H4 (cell line): ENCODE measurements at regions not wholly inside any gene's neighbourhood (a gene's known extent, or its start where the extent isn't known, plus 50 kb on each side); places are given as distances from the start of the nearest gene placed in this dataset.

Experiments used
- DNase-seq: peaks from one replicate; pipeline ENCODE4 v3.0.0-alpha.2; 2015; ENCODE audit warnings: low spot score

DNA sequence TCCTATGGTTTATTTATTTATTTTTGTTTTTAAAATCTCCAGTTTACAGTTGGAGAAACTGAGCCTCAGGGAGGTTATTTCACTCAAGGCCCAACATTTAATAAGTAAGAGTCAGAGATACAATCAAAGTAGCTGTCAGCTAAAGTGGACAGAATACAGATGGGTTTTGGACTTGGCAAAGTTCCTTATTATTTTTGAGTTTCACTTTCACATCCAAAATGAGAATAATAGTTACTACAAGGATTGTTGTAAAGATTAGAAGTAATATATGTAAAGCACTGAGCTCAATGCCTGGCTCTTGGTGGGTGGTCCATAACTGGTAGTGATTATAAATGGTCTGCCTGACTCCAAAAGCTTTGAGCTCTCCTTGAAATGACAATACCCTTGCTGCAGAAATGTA lies 87.5 kb upstream of the SESN3 start:
- no peak for DNase-seq

DNA sequence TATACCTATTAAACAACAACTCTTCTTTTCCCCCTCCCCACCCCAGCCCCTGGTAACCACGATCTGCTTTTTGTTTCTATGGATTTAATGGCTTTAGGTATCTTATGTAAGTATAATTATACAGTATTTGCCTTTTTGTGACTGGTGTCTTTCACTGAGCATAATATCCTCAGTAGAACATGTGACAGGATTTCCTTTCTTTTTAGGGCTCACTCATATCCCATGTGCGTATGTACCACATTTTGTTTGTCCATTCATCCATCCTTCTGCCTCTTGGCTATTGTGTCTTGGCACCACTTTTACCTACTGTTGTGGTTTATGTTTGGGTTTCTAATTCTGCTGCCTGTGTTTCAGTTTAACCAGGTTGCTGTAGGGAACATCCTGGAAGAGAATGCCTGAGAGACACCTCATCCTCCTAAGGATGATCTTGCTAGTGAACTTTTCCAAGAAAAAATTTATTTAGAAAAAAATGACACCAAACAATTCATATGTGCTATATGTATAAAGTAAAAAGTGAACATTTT lies 77.6 kb upstream of the SESN3 start:
- DNase-seq: no peak

DNA sequence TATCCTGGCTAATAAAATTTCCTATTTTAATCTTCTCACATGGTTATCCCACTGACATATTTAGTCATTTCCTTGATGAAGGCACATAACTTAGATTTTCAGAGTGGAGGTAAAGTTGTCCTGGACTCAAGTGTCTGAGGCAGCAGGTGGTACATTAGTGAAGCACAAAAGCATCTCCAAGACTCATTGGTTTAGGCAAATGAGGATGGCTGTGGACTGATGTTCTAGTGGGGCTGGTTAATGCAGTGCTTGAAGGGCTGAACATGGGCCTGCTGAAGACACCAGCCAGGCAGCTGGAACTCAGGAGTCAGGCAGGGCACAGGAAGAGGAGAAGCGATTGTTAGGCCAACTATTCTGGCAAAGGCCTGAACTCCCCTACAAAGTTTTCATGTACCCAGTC lies 76.3 kb upstream of the SESN3 start:
- DNase-seq: no peak

DNA sequence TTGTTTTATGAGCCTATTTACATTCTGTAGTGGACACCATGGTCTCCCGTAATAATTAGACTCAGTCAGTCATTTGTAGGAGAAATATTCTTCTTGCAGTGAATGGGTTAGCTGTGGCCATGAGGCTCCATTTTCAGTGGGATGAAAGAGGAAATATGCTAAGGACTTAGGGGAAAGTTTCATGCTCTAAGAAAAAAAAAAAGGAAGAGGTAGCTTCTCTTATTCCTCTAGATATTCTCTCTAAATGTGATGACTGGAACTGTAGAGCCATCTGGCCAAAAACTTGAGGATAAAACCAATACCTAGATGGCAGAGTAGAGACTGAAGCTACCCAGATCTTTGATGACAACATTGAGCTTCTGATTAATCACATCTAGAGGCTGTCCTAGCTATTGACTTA lies 75.8 kb upstream of the SESN3 start:
- DNase-seq: no peak

DNA sequence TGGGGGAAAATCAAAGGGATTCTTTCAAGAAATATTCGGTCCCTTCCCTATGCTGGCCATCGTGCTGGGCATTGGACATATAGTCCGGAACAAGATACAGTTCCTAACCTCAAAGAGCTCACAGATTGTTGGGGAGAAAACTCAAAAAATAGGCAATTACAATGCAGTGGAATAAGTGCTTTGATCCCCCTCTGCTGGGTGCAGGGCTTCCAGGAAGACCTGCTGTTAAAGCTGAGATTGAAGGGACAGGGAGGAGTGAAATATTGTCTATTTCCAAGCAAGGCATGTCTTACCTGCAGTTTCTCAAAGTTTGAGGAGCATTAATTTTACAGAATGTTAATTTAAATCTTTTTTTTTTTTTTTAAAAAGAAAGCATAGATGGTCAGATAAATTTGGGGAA lies 75.1 kb upstream of the SESN3 start:
- no peak for DNase-seq

DNA sequence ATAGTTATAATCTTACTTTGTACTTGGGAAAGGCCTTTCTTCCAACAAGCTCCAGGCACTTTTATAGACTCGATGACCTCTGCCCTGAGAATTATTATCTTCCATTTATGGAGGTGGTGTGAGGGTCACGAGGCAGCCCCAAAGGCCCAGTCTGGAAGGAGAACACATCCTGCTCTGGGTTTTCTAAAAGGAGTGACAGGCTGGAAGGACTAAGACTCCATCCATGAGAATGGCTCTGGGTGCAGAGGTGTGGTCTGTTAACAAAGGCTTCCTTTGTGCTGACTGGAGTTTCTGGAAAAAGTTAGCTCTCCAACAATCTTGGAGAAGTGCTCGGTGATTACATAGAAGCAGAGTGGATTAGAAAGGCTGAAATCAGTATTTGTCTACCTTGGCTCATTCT lies 74.7 kb upstream of the SESN3 start:
- no peak for DNase-seq

DNA sequence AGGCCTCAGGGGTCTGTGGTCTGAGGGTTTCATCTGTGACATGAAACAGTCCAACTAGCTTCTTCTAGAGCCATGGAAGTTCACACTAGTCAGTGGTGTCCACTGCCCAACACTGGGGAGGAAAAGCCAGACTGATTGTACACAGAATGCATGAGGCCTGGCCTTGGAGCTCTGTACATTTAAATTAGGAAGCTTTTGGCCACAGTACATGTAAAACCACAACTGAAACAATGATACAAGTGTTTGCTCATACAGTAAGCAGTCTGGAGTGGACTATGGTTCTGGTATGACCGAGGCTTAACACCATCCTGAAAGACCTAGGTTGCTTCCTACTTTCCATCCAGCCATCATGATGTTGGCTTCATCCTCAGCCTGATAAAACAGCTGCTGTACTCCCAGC lies 73.8 kb upstream of the SESN3 start:
- no peak for DNase-seq

DNA sequence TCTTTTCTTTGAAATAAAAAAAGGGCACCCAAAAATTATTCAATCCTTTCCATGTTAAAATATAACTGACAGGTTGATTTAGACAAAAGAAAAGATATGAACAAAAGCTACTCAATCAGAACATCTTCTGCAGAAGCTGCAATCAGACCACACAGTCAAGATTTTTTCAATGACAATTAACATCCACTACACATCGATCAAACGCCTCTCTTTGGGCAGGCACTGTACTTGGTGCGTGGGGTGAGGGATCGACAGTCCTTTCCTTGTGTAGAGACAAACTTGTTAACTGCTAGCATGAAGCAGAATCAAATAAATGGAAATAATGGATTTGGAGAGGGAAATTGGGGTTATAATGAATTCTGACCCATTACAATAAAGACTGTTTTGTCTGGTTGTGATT lies 71.2 kb upstream of the SESN3 start:
- no peak for DNase-seq

DNA sequence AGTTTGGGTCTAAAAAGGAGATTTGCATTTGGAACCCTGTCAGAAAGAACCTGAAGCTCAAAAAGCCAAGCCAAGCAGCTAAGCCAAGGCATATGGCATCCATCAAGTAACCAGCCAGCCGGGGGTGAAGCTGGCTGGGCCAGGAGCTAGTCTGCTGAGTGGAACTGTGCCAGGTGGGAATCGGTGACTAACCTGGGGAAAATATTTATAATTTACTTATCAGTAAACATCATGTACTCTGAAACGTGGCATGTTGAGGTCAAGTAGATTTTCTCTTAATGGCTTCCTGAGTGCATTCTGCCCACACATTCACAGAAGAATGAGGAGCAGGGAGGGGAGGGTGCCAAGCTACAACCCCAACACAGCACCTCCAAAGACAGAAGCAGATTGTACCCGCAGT lies 70.5 kb upstream of the SESN3 start:
- peak; percentile 44 for DNase-seq

DNA sequence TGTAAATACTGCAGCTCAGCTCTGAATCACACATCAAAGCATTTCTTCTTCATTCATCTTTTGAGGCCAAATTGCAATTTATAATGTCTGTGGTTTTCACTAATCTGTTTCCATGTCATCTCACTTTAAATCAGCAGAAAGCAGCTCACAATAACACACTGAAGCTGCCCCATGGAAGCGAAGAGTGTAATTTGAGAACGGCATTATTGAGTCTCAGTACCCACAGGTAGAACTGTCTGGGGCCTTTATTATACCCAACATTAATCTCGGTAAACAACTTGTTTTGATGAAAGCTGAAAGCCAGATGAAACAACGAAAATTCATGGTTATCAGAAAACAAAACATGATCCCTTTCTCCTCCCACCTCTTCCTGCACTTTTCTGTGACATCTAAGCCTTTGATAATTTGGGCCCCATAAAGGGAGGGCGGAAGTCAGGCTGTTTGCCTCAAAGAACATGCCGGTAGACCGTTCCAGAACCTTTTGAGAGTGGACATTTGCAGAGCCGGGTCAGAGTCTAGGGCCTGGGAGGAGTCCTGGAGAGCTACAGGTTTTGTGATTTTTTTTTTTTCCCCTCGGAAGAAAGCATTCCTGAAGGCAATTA lies 68.2 kb upstream of the SESN3 start:
- peak; percentile 29 for DNase-seq

DNA sequence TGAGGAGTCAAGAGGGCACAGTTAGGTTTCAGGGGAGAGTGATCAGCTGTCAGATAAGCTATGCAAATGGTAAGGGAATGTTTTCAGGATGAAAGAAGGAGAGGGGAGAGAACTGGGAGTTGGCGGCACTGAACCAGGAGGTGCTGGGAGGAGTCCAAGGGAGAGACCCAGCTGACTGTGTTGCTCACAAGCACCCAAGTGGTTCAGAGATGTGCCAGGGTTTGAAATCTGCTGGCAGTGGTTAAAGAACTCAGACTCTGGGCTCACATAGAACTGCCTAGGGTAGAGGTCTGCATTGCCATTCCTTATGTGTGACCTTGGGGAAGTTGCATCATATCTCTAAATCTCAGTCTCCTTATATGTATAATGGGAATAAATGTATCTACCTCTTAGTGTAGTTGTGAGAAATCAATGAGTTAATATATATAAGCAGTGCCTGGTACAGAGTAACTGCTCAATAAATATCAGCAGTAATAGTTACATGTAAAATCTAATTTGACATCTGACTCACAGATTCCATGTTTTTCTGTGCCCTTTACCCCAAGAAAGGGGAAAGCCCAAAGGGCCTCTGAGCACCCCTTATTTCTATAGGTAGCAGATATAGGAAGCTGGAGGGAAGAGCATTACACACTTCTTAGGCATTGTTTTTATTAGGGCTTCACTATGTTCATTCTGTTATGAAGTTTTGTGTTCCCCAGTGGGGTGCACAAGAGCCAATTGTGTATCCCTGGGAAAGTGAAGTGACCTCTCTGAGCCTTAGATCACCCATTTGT lies 66.9 kb upstream of the SESN3 start:
- no peak for DNase-seq

DNA sequence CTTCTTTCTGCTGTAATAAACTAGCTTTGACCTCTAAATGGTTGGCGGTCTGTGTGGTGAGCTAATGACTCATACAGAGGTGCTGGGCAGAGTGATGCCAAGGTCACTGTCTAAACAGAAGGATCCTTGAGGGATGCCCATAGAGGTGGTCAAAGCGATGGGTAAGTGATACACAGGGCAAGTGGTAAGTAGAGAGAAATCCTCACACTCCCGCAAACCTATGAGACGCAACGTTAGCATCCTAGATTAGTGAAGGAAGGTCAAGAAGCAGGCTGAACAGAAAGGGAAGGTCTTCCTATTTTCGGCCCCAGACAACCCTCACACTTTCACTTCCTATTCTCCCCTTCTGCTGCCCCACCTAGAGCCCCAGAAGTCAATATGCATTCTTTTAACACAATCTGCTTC lies 65.6 kb upstream of the SESN3 start:
- no peak for DNase-seq

DNA sequence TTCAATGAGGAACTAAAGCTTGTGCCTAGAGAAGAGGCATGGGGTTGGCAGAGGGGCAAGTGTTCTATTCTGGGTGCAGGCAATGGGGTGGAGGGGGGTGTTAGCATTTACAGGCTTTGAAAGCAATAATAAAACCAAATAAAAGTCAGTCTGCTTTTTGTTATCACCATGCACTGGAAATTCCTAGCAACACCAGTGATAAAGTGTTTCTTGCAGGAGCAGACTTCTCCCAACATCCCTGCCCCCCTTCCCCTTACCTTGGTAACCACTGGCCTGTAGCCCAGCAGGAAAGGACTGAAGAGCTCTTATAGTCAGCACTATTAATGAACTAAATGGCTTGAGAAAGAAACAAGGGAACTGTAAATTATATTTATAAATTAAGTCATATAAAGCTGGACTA lies 65.2 kb upstream of the SESN3 start:
- no peak for DNase-seq

DNA sequence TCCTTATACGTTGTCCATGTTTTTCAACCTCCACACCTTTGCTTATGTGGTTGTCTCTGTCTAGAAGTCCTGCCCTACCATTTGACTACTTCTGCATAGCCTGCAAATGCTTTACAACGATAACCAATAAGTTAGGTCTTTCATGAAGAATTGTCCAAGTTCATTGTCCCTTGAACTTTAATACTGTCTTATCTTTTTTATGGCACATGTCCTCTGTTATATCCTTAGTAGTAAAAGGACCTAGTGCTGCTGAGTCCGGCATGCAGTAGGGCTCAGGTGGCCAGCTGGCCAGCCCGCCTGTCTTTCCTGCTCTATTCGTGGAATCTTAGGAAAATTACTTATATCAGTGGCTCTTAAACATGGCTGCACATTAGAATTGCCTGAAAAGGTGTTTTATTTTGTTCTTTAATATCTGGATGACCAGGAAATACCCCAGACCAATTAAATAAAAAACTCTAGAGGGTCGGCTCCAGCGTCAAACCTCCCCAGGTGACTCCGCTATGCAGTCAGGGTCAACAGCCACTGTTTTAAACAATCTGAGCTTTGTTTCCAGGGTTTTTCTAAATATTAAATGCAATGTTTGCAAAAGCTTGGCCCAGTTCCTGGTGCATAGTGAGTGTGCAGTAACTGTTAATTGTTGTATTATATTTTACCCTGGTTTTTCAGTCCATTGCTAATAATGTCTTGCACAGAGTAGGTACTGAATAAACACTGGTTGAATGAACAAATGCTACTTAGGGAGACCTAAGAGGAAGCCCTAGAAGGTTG lies 64.6 kb upstream of the SESN3 start:
- DNase-seq: no peak

DNA sequence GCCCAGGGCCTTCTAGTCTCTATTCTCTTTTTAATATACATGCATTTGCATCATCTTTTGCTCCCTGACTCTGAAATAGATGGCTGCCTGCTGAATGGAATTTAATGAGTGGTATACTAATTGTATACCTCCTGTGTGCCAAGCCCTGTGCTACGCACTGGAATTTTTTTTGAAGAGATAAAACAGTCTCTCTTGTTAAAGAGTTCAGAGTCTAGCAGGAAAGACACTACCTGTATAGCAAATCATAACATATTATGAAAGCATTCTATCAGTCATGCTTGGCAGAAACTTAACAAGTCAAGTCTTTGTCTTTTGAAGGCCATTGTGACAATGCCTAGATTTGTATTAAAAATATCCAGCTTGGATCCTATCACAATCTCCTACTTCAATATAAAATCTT lies 63.7 kb upstream of the SESN3 start:
- no peak for DNase-seq

DNA sequence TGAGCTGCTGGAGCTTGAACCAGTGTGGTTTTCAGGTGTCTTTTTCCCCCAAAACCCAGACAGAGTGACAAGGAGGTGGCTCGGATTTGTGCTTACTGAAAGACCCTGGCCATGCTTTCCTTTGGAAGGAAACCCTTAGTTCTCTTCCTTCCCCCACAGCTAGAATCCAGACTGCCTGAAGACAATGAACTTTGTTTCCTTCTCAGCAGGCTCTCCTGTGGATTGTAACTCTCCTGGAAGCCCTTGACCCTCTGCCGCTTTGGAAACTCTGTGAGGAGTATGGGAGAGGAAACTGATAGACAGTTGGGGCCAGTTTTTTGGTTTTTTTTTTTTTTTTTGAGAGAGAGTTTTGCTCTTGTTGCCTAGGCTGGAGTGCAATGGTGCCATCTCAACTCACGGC lies 62.1 kb upstream of the SESN3 start:
- DNase-seq: no peak

DNA sequence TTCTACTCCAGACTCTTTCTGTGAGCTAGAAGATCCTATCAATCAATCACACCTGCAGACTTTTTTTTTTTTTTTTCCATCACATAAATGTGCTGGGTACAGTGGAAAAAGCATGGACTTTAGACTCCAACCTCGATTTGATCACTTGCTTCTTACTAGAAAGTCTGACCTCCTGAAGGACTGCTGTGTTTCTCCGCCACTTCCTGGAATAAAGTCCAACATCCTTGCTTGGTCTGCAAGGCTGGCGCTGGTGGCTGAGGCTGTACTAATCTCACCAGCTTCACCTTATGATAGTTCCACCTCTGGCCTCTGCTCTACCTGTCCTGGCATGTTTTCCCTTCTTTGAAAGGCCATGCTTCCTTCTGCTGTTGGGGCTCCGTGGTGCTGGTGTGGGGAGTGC lies 60.9 kb upstream of the SESN3 start:
- no peak for DNase-seq

DNA sequence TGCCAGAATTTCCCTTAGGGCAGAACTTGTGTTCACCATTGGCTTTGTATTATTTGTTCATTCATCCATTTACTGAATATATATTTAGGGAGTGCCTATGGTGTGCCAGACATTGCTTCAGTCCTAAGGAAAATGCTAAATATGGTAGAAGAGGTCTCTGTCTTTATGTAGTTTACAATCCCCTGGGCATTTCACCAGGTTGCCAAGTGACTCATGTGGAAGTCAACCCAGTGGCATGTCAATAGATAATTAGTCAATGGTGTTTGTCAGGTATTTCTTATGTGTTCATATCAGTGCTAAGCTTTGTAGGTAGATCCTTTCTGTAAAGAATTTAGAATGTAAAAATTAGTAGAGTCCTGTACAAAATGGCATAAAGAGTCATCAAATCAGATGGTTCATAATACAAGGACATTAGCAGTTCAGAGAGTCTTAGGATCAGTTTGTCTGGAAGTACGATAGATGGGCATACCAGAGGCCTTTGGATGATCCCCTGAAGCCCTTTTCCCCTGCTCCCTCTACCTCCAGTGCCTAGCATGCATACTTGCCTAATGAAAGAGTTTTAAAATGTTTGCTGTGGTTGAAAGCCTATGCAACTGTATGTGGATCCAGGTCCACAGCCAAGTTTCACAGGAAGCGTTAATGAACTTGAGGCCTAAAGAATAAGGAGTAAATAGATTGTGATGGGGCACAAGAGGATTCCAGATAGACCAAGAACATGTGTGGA lies 58.5 kb upstream of the SESN3 start:
- DNase-seq: no peak

DNA sequence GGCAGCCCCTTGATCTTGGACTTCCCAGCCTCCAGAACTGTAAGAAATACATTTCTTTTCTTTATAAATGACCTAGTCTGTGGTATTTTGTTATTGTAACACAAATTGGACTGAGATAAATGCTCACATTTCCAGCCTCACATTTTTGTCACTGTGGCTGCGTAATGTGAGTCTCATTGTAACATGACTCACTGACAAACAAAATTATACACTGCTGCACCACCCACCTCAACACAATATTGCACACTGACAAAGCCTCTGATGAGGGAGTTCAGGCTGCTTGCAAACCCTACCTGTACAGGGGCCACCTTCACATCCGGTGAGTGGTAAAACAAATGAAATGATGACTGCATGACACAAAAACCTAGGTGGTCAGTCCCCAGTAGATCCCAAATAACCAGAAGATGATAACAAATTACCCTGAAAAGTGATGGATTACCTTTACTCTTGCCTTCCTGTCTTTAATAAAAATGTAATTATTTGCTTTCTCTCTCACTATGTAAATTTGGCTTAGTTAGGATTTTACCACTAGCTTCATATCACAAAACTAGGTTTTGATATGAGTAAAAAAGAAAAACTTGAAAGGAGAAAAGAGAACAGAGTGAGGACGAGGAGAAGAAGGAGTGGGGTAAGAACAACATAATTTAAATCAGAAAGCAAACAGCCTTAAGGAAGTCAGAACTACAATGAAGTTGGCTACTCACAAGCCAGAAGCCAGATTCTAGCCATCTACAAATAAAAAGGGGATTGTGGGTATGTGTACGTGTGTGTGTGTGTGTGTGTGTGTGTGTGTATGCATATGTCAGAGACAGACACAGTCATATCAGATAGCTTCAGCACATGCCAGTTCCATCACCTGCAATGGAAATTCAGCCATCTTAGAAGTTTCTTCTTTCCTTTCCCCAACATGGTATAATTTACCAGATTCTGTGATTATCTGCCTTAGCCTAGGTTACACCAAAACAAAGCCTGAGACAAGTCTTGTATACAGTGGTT lies 53.4 kb upstream of the SESN3 start:
- peak; percentile 16 for DNase-seq

DNA sequence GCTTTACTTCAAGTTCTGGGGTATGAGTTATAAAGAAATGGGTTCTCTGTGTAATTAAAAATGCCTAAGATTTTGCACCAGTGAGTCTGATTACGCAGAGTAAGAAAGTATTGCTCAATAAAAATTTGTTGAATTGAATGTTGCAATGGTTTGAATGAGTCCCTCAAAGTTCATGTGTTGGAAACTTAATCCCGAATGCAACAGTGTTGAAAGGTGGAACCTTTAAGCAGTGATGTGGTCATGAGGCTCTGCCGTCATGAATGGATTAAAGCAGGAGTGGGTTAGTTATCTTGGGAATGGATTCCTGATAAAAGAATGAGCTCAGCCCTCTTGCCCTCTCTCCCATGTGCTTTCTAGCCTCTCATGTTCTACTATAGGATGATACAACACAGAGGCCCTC lies 52.6 kb upstream of the SESN3 start:
- DNase-seq: peak; percentile 41

DNA sequence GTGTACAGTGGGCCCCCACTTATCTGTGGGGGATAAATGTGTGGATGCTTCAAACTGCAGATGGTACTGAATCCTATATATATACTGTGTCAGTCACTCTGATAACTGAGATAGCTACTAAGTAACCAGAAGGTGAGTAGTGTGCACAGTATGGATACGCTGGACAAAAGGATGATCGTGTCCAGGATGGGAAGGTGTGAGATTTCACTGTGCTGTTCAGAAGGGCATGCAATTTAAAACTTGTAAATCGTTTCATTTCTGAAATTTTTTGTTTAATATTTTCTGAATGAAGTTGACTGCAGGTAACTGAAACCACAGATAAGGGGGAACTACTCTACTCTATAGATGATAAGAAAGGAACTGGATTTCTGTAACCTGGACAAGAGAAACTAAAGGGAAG lies 52.1 kb upstream of the SESN3 start:
- DNase-seq: no peak
